D721Med (cell line): ENCODE measurements at regions not wholly inside any gene's neighbourhood (a gene's known extent, or its start where the extent isn't known, plus 50 kb on each side); places are given as distances from the start of the nearest gene placed in this dataset.

ENCODE experiments used
- DNase-seq: peaks from one replicate; pipeline ENCODE4 v3.0.0; 2011; ENCODE audit warnings: low spot score; ENCODE audit not compliant: insufficient read length
- FAIRE-seq: peaks from 2 replicates; lab custom pipeline; 2011; peaks lifted over from hg19 to GRCh38; lab: Jason Lieb, UNC
- CTCF ChIP-seq: IDR thresholded peaks from 2 replicates; pipeline ENCODE4 v1.5.1; 2012; ENCODE audit warnings: mild to moderate bottlenecking, control low read depth; ENCODE audit not compliant: insufficient read depth; ENCODE audit errors: missing control alignments

GRCh38 chr3:10744098-10744465, 71.9 kb upstream of the SLC6A11 start:
- no peak for TF ChIP-seq CTCF
- DNase-seq (no peak), FAIRE-seq (no peak)

- no peak for DNase-seq
- no peak for TF ChIP-seq CTCF
Observed at GRCh38 chr3:10745392-10745791, 70.6 kb upstream of the SLC6A11 start.

GRCh38 chr3:10746001-10746400, 70.0 kb upstream of the SLC6A11 start:
- DNase-seq (no peak), FAIRE-seq (no peak)
- no peak for TF ChIP-seq CTCF

More at GRCh38 chr3:10745392-10745791, 70.6 kb upstream of the SLC6A11 start:
- FAIRE-seq, result no peak

- no peak for TF ChIP-seq CTCF
- FAIRE-seq (no peak), DNase-seq (no peak)
Observed at GRCh38 chr3:10746684-10747083, 69.3 kb upstream of the SLC6A11 start.

- no peak for TF ChIP-seq CTCF
- FAIRE-seq (no peak), DNase-seq (no peak)
Observed at GRCh38 chr3:10747341-10747740, 68.7 kb upstream of the SLC6A11 start.

GRCh38 chr3:10748040-10748439, 68.0 kb upstream of the SLC6A11 start:
- FAIRE-seq (no peak), DNase-seq (no peak)
- TF ChIP-seq CTCF, result no peak

- no peak for TF ChIP-seq CTCF
- FAIRE-seq (no peak), DNase-seq (no peak)
Observed at GRCh38 chr3:10753964-10754363, 62.1 kb upstream of the SLC6A11 start.
